HCT116 (cell line): ENCODE measurements at regions not wholly inside any gene's neighbourhood (a gene's known extent, or its start where the extent isn't known, plus 50 kb on each side); places are given as distances from the start of the nearest gene placed in this dataset.

ENCODE experiments used
- EZH2 ChIP-seq: fragments of 200-600 bp; sonication (generic); IDR thresholded peaks from 2 replicates; pipeline ENCODE4 v1.6.1; 2017; ENCODE audit warnings: antibody characterized with exemption, mixed run types
- EZH2phosphoT487 ChIP-seq: fragments of 200-600 bp; IDR thresholded peaks from 2 replicates; pipeline ENCODE4 v1.6.1; 2018; ENCODE audit warnings: antibody characterized with exemption, borderline replicate concordance
- POLR2A ChIP-seq: IDR thresholded peaks from 2 replicates; pipeline ENCODE4 v1.7.0; 2011; ENCODE audit warnings: borderline replicate concordance; ENCODE audit not compliant: insufficient read depth, insufficient read length; ENCODE audit errors: extremely low read depth
- POLR2AphosphoS5 ChIP-seq: IDR thresholded peaks from 2 replicates; pipeline ENCODE4 v1.6.1; 2011; ENCODE audit warnings: mild to moderate bottlenecking, low read depth, low read length, moderate library complexity
- RAD21 ChIP-seq: IDR thresholded peaks from 2 replicates; pipeline ENCODE4 v1.6.1; 2012; ENCODE audit warnings: low read depth, mild to moderate bottlenecking
- SRF ChIP-seq: IDR thresholded peaks from 2 replicates; pipeline ENCODE4 v1.6.1; 2012; ENCODE audit warnings: low read depth
- TF ChIP-seq, protein P1 (sequence below), 3 experiments: fragments of 200-600 bp in 1 of 3; sonication (generic) in 1 of 3; IDR thresholded peaks in 2 of 3; conservative IDR thresholded peaks in 1 of 3; 2 replicates each; pipeline ENCODE4 v1.5.1; 2012 to 2017; ENCODE audit warnings: low read depth in 2 of 3, low read length in 2 of 3, antibody characterized with exemption in 1 of 3, borderline replicate concordance in 1 of 3, control low read depth in 1 of 3, mild to moderate bottlenecking in 1 of 3, mixed read lengths in 1 of 3, mixed run types in 1 of 3, moderate library complexity in 1 of 3; ENCODE audit not compliant: insufficient read depth in 1 of 3
- TF ChIP-seq, protein P2 (sequence below): IDR thresholded peaks from 2 replicates; pipeline ENCODE4 v1.6.1; 2012

DNA sequence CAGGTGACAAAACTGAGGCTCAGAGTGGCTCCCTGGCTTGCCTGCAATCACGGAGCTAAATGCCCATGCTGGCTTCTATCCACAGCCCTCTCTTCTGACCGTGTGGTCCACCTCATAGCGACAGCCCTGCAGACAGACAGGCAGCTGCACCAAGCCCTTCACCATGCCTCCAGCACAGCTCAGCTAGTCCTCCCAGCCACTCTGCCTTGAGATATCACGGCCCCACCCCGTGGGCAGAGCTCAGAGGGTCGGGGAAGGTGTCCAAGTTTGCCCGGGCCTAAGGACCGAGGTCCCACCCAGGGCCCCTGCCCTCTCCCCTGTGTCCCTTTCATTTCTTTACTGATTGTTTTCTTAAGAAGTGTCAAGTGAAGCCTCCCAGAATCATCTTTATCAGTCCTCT lies 128.2 kb upstream of the GLI2 start:
- TF ChIP-seq, protein P1, sequence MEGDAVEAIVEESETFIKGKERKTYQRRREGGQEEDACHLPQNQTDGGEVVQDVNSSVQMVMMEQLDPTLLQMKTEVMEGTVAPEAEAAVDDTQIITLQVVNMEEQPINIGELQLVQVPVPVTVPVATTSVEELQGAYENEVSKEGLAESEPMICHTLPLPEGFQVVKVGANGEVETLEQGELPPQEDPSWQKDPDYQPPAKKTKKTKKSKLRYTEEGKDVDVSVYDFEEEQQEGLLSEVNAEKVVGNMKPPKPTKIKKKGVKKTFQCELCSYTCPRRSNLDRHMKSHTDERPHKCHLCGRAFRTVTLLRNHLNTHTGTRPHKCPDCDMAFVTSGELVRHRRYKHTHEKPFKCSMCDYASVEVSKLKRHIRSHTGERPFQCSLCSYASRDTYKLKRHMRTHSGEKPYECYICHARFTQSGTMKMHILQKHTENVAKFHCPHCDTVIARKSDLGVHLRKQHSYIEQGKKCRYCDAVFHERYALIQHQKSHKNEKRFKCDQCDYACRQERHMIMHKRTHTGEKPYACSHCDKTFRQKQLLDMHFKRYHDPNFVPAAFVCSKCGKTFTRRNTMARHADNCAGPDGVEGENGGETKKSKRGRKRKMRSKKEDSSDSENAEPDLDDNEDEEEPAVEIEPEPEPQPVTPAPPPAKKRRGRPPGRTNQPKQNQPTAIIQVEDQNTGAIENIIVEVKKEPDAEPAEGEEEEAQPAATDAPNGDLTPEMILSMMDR (IDR thresholded peaks at IDR 0.05 in 2 of 3, conservative IDR thresholded peaks at IDR 0.05 in 1 of 3; ENCODE audit: borderline replicate concordance in 1 of 3, insufficient read depth in 1 of 3, low read depth in 2 of 3, low read length in 2 of 3), result no peak
- no peak for TF ChIP-seq POLR2A
- TF ChIP-seq SRF, result no peak
- no peak for TF ChIP-seq RAD21
- TF ChIP-seq, protein P2, sequence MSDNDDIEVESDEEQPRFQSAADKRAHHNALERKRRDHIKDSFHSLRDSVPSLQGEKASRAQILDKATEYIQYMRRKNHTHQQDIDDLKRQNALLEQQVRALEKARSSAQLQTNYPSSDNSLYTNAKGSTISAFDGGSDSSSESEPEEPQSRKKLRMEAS, result no peak
- TF ChIP-seq EZH2, result no peak
- no peak for TF ChIP-seq EZH2phosphoT487
- no peak for TF ChIP-seq POLR2AphosphoS5
